HCT116 (cell line): ENCODE measurements at regions not wholly inside any gene's neighbourhood (a gene's known extent, or its start where the extent isn't known, plus 50 kb on each side); places are given as distances from the start of the nearest gene placed in this dataset.

Experiments
- ATAC-seq: fragments of 200-7000 bp; cut with Tn5 transposase; 2 replicates; pipeline ENCODE4 v1.9.1; 2020; ENCODE audit warnings: mild to moderate bottlenecking, moderate library complexity
- BruUV-seq: library from RNA; stranded (reverse); fragments of 400-500 nt; replicated peaks from 2 replicates; lab custom pipeline; 2021; lab: Mats Ljungman, UMichigan
- CTCF ChIA-PET: fragments of 300-600 bp; sonication (Branson Sonifier 250); formaldehyde crosslinking; loops from one replicate; lab custom pipeline; 2021; ENCODE audit warnings: antibody characterized with exemption; lab: Charles Lee
- POLR2A ChIA-PET: fragments of 300-600, 350-600 bp; sonication (Branson Sonifier 250); formaldehyde crosslinking; loops from one replicate; lab custom pipeline; 2021; ENCODE audit warnings: antibody characterized with exemption; lab: Charles Lee
- RAD21 ChIA-PET, 2 experiments: fragments of 300-600 bp; sonication (Branson Sonifier 250); formaldehyde crosslinking; loops; one replicate each; lab custom pipeline; 2023; ENCODE audit warnings: low total read pairs in 2 of 2; ENCODE audit not compliant: uncharacterized antibody in 2 of 2, unreplicated experiment in 2 of 2, low non-redundant PET in 1 of 2; lab: Charles Lee
- DNase-seq: peaks from one replicate; pipeline ENCODE4 v3.0.0-alpha.2; 2010; ENCODE audit warnings: low read depth, low spot score
- H2AFZ ChIP-seq: fragments of 200-600 bp; shearing (Covaris generic), sonication (generic); 2 replicates; pipeline ENCODE4 v1.6.1; 2017; ENCODE audit warnings: low read depth, mixed run types, mixed read lengths, antibody characterized with exemption, low read length; ENCODE audit not compliant: poor library complexity, severe bottlenecking
- H3K27ac ChIP-seq: 2 replicates; pipeline ENCODE4 v1.5.1; 2012; ENCODE audit warnings: low read depth, low read length
- H3K27me3 ChIP-seq: fragments of 200-600 bp; sonication (generic); 2 replicates; pipeline ENCODE4 v1.6.1; 2016; ENCODE audit warnings: mixed run types, low read length, mixed read lengths; ENCODE audit not compliant: insufficient read depth
- H3K36me3 ChIP-seq, 2 experiments: fragments of 200-500 bp in 1 of 2; fragments of 200-600 bp in 1 of 2; sonication (Bioruptor generic) in 1 of 2; sonication (generic) in 1 of 2; 2 replicates each; pipeline versions ENCODE4 v1.5.1 to v1.6.1; 2014 to 2016; ENCODE audit warnings: low read length in 2 of 2, inconsistent platforms in 1 of 2, mixed read lengths in 1 of 2, mixed run types in 1 of 2; ENCODE audit not compliant: insufficient read depth in 2 of 2, control insufficient read depth in 1 of 2
- H3K4me1 ChIP-seq, 2 experiments: fragments of 200-600 bp in 1 of 2; sonication (generic) in 1 of 2; 2 replicates each; pipeline versions ENCODE4 v1.5.1 to v1.6.1; 2012 to 2017; ENCODE audit warnings: low read length in 2 of 2, inconsistent platforms in 1 of 2, mild to moderate bottlenecking in 1 of 2, mixed read lengths in 1 of 2, mixed run types in 1 of 2, moderate library complexity in 1 of 2; ENCODE audit not compliant: insufficient read depth in 2 of 2, control insufficient read depth in 1 of 2
- H3K4me2 ChIP-seq: fragments of 200-600 bp; sonication (generic); 2 replicates; pipeline ENCODE4 v1.6.1; 2017; ENCODE audit warnings: mixed run types, low read length, mixed read lengths
- H3K4me3 ChIP-seq, 2 experiments: fragments of 200-600 bp in 1 of 2; sonication (generic) in 1 of 2; replicated peaks in 1 of 2; 2 replicates each; pipeline ENCODE4 v1.5.1; 2011 to 2016; ENCODE audit warnings: low read length in 2 of 2, control low read depth in 1 of 2, low read depth in 1 of 2, mild to moderate bottlenecking in 1 of 2, mixed read lengths in 1 of 2, mixed run types in 1 of 2
- H3K79me2 ChIP-seq: fragments of 200-600 bp; sonication (generic); 2 replicates; pipeline ENCODE4 v1.6.1; 2017; ENCODE audit warnings: mild to moderate bottlenecking, mixed run types, low read length, moderate library complexity, mixed read lengths; ENCODE audit not compliant: insufficient read depth
- H3K9ac ChIP-seq: fragments of 200-600 bp; sonication (generic); 2 replicates; pipeline ENCODE4 v1.6.1; 2016; ENCODE audit warnings: low read length, mixed read lengths
- H3K9me2 ChIP-seq: fragments of 200-600 bp; sonication (generic), shearing (Covaris generic); 2 replicates; pipeline ENCODE4 v1.6.1; 2017; ENCODE audit warnings: mixed run types, mild to moderate bottlenecking, moderate library complexity; ENCODE audit not compliant: insufficient read depth
- H3K9me3 ChIP-seq, 2 experiments: fragments of 200-500 bp in 1 of 2; fragments of 200-600 bp in 1 of 2; sonication (Bioruptor generic) in 1 of 2; sonication (generic) in 1 of 2; 2 replicates each; pipeline ENCODE4 v1.6.1; 2014 to 2017; ENCODE audit warnings: low read length in 2 of 2, mixed read lengths in 2 of 2, inconsistent platforms in 1 of 2, low read depth in 1 of 2, mild to moderate bottlenecking in 1 of 2, mixed run types in 1 of 2, moderate library complexity in 1 of 2; ENCODE audit not compliant: control insufficient read depth in 1 of 2, insufficient read depth in 1 of 2
- H4K20me1 ChIP-seq: fragments of 200-600 bp; sonication (generic), shearing (Covaris generic); 2 replicates; pipeline ENCODE4 v1.6.1; 2017; ENCODE audit warnings: mixed run types, mild to moderate bottlenecking, moderate library complexity; ENCODE audit not compliant: insufficient read depth
- EZH2 ChIP-seq: fragments of 200-600 bp; sonication (generic); IDR thresholded peaks from 2 replicates; pipeline ENCODE4 v1.6.1; 2017; ENCODE audit warnings: antibody characterized with exemption, mixed run types
- RAD21 ChIP-seq: IDR thresholded peaks from 2 replicates; pipeline ENCODE4 v1.6.1; 2012; ENCODE audit warnings: low read depth, mild to moderate bottlenecking
- ZFX ChIP-seq: fragments of 450-650 bp; IDR thresholded peaks from 2 replicates; pipeline ENCODE4 v1.6.1; 2017
- intact Hi-C: fragments of 100-400 bp; cut with micrococcal nuclease; formaldehyde crosslinking; loops from 2 replicates; pipeline ENCODE4 v1.10.0; 2022
- TF ChIP-seq, protein P1 (sequence below), 3 experiments: fragments of 200-600 bp in 1 of 3; sonication (generic) in 1 of 3; IDR thresholded peaks in 2 of 3; conservative IDR thresholded peaks in 1 of 3; 2 replicates each; pipeline ENCODE4 v1.5.1; 2012 to 2017; ENCODE audit warnings: low read depth in 2 of 3, low read length in 2 of 3, antibody characterized with exemption in 1 of 3, borderline replicate concordance in 1 of 3, control low read depth in 1 of 3, mild to moderate bottlenecking in 1 of 3, mixed read lengths in 1 of 3, mixed run types in 1 of 3, moderate library complexity in 1 of 3; ENCODE audit not compliant: insufficient read depth in 1 of 3
- TF ChIP-seq, protein P2 (sequence below): IDR thresholded peaks from 2 replicates; pipeline ENCODE4 v1.6.1; 2012

DNA sequence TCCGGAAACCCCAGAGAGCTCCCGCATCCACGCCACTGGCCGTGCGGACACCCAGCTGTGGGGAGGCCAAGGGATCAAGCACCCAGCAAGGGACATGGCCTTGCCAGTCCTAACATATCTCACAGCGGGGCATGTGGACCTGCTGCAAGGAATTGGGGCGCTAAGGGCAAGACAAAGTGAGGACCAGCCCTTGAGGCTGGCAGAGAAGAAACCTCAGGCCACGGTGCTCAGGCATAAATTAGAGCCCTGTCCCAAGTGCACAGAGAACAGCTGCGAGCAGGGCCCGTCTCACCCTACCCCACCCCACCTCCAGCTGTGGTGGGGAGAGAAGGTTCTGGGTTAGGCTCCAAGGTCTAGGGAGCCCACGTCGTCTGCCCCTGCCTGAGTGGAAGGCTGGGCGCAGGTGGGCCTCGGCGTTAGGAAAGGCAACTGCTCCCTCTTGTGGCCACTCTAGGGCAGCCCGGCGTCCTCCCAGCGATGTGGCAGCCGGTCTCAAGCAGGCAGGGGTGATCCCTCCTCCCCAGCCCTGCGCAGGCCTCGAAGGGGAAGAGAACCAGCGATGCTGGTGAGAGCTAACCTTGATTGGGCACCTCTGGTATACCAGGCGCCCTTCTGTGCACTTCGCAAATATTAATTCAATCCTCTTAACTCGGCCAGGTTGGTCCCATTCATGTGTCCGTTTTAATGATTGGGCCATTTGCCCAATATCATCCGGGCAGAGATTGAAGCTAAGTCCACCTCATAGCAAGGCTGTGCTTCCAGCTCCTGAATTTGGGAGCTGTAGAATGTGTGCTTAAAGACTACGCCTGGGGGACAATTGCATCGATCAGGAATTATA lies 235.8 kb downstream of the NFATC2 start:
- H3K9me3 ChIP-seq, result peaks cover 7 to 10% of the 10 kb centered on the region in 2 experiments; a peak in 2 of 4 replicates
- no peak overlapping the region for H3K4me3 ChIP-seq
- H3K9me2 ChIP-seq, result no peaks in the 10 kb centered on the region
- H3K36me3 ChIP-seq, result no peaks in the 10 kb centered on the region
- no peaks in the 10 kb centered on the region for H4K20me1 ChIP-seq
- no peak overlapping the region for H3K9ac ChIP-seq
- intact Hi-C loops, result loop anchor here (1.0 to 5.0 kb wide), 6 partner anchors 86 to 514 kb away; no protein-coding TSS in a partner anchor
- DNase-seq (peak; percentile 62), ATAC-seq (peak; percentile 100)
- POLR2A ChIA-PET, result interaction anchor here (0.7 to 2.9 kb wide), 4 partner anchors 292 to 507 kb away, joined by 3 to 15 read pairs (median 6); no protein-coding TSS in a partner anchor
- RAD21 ChIA-PET, result interaction anchor here (0.6 to 2.2 kb wide), 9 partner anchors 247 to 322 kb away, joined by 3 to 15 read pairs (median 5); no protein-coding TSS in a partner anchor
- BruUV-seq, result no TSS peak
- TF ChIP-seq ZFX (no peak), RAD21 (peak; percentile 99), EZH2 (no peak)
- TF ChIP-seq, protein P1, sequence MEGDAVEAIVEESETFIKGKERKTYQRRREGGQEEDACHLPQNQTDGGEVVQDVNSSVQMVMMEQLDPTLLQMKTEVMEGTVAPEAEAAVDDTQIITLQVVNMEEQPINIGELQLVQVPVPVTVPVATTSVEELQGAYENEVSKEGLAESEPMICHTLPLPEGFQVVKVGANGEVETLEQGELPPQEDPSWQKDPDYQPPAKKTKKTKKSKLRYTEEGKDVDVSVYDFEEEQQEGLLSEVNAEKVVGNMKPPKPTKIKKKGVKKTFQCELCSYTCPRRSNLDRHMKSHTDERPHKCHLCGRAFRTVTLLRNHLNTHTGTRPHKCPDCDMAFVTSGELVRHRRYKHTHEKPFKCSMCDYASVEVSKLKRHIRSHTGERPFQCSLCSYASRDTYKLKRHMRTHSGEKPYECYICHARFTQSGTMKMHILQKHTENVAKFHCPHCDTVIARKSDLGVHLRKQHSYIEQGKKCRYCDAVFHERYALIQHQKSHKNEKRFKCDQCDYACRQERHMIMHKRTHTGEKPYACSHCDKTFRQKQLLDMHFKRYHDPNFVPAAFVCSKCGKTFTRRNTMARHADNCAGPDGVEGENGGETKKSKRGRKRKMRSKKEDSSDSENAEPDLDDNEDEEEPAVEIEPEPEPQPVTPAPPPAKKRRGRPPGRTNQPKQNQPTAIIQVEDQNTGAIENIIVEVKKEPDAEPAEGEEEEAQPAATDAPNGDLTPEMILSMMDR (IDR thresholded peaks at IDR 0.05 in 2 of 3, conservative IDR thresholded peaks at IDR 0.05 in 1 of 3; ENCODE audit: borderline replicate concordance in 1 of 3, insufficient read depth in 1 of 3, low read depth in 2 of 3, low read length in 2 of 3), result peak; percentile 85 to 95 (median 88)
- TF ChIP-seq, protein P2, sequence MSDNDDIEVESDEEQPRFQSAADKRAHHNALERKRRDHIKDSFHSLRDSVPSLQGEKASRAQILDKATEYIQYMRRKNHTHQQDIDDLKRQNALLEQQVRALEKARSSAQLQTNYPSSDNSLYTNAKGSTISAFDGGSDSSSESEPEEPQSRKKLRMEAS, result peak; percentile 48; the same call in 1 of the 2 replicates
- H3K4me1 ChIP-seq, result peaks cover 0 to 7% of the 10 kb centered on the region in 2 experiments; a peak in 1 of 4 replicates
- H2AFZ ChIP-seq, result peak overlapping the region; percentile 49
- no peaks in the 10 kb centered on the region for H3K79me2 ChIP-seq
- peak overlapping the region; percentile 55 for H3K4me2 ChIP-seq
- CTCF ChIA-PET, result interaction anchor here (0.6 to 7.0 kb wide), 15 partner anchors 11 to 513 kb away, joined by 3 to 106 read pairs (median 6); partner anchors contain the start of gene BCAS4
- no peaks in the 10 kb centered on the region for H3K27me3 ChIP-seq
- no peak overlapping the region; the same call in 1 of the 2 replicates for H3K27ac ChIP-seq
